Stimulated activated CD4-positive, alpha-beta T cell treated with anti-CD3 and anti-CD28 coated beads, Interleukin-4, amount 100 ng/mL, for 1 hour (primary cell): ENCODE measurements at regions not wholly inside any gene's neighbourhood (a gene's known extent, or its start where the extent isn't known, plus 50 kb on each side); places are given as distances from the start of the nearest gene placed in this dataset.
"Not testable (repeated sequence)": the region's sequence is repeated elsewhere in the genome, so short reads cannot be mapped to it uniquely, and the experiment has no call there.

Experiments
- DNase-seq: peaks from one replicate; pipeline ENCODE4 v3.0.0-alpha.2; 2020

DNA sequence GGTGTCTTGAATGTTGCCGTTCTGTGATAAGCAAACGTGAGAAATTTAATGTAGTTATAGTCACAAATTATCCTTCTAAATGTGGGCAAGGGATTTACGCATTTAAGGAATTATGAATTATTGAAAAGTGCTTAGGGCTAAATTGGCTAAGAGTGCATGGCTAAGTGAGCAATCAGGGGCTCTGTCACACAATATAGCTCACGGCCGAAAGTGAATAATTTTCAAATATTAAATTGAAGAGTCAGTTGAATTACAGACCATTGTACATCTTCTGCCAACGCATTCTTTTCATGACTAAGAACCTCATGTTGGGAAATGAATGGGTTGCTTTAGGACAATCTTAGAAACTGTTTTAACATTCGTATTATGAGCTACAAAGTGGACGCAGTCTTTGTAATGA is 1832.9 kb upstream of the LRRTM1 start:
- no peak for DNase-seq

DNA sequence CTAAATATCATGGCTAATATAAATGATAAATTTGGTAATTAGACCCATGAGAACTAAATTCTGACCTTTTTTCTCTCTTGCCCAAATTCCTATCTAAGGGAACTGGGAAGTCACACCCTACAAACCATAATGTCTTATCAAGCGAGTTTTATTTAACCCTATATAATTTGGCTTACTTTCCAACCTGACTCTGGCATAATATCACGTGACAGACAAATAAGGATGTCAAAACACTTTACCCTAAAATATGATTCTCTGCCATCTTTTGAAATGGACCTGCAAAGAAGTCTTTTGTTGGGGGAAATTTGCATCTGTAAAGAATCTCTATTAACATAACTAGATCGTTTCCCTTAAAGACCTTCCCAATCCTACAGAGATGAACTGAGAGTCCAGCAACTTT is 1823.5 kb upstream of the LRRTM1 start:
- no peak for DNase-seq

DNA sequence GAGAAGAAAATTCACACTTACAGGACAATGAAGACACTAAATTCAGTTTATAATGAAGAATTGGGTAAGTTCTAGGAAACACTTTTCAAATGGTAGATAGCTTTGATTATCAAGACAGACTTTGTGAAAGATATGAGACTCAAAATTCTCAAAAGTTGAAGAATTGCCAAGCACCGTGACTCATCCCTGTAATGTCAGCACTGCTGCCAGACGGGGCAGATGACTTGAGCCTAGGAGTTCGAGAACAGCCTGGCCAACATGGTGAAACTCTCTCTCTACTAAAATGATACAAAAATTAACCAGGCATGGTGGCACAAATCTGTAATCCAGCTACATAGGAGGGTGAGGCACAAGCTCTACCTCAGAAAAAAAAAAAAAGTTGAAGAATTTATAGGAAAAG is 1820.1 kb upstream of the LRRTM1 start:
- DNase-seq = no peak

DNA sequence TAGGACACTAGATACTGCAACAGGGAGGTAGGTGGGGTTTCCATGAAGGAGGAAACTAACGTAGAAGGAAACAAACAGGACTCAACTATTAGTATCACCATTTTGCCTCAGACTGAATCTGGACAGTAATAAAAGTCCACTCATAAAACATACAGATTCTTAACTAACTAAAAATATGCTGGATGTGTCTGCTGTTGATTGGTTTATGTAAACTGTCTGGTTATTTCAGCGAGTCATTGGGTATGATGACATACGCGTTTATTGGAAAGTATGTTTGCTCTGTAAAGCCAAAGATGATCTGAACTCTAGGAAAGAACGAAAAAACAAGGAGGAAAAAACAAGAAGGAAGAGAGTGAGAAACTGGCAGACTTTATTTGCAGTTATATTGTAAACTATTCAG is 1816.1 kb upstream of the LRRTM1 start:
- no peak for DNase-seq

DNA sequence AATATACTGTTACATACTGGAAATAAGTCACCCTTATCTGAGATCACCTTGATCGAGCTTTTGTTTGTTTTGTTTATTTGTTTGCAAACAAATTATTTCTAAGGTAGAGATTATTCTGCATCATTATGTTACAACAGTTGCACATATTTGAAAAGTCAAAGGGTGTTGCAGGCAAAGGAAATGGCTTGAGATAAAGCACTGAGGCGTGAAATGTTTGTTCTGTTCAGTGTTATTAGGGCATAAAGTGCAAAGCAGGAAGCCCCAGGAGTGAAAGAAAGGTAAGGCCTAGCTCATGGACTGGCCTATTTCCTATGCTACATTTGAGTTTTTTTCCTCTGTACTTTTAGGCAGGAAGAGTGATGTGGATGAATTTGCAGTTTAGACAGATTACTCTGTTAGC is 1815.6 kb upstream of the LRRTM1 start:
- no peak for DNase-seq

DNA sequence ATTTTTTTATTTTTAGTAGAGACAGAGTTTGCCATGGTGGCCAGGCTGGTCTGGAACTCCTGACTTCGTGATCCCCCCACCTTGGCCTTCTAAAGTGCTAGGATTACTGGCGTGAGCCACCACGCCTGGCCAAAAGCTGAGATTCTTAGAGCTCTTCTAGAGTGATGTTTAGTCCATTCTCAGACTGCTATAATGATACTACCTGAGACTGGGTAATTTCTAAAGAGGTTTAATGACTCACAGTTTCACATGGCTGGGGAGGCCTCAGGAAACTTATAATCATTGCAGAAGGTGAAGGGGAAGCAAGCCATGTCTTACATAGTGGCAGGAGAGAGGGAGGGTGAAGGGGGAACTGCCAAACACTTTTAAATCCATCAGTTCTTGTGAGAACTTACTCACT is 1804.9 kb upstream of the LRRTM1 start:
- no peak for DNase-seq

DNA sequence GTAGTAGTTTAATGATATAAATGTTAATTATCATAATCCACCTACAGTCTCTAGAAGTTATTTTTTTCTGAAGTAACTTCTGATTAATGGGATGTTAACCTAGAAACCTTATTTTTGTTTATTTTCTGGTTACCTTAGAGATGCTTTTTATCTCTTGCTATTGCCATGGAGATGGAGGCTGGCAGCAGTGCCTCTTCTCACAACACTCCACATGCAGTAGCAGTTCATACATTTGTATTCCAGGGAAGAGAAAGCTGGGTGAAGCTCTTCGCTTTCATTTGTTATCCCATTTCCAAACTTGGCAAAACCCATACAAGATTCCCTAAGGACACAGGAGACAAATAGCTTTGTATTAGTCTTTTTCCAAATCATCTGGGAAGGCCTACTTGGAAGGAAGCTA is 1794.1 kb upstream of the LRRTM1 start:
- no peak for DNase-seq

DNA sequence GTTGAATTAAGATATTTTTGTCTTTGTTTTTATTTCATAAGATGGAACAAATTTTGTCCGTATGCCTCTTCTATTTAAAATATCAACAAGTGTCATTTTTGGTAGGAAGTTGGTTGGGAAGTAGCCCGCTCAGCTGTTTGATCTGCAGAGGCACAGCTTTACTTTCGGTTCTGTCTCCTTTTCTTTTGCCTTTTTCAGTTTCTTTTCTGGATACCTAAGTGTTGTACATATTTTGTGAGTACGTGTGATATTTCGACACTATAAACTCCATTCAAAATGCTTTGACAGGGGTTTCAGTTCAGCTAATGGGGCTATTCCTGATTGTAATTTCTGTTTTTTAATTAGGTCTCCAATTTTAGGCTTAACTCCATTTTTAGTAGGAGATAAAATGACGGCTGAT is 1785.0 kb upstream of the LRRTM1 start:
- DNase-seq = no peak

DNA sequence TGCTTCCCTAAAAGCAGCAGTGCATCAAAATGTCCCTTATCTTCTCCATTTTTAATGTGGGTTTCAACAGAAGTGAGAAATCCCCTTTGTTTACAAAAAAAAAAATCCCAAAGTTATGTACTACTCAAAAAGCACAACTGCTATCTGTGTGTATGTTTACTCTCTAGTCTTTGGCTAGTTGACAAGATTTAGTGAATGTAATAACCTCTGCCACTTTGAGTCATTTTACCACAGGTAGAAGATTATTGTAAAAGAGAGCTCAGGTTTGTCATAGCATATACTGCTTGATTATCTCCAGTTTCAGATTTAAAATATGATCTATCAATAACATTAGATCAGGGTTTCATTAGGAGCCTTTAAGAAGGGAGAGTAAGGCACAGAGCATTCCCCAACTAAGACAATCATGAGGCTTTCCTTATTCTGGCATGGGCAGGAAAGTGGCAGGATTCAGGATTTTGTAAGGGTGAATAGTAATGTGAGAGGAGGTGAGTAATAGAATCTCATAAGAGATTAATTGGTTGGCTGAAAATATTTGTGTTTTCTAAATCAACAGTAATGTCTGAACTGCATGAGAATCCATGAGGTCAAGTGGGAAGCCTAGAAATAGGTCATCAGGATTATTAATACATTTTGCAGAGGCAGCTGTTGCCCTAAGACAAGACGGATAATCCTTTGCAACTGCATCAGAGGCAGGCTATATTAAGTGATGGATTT is 1780.3 kb upstream of the LRRTM1 start:
- no peak for DNase-seq

DNA sequence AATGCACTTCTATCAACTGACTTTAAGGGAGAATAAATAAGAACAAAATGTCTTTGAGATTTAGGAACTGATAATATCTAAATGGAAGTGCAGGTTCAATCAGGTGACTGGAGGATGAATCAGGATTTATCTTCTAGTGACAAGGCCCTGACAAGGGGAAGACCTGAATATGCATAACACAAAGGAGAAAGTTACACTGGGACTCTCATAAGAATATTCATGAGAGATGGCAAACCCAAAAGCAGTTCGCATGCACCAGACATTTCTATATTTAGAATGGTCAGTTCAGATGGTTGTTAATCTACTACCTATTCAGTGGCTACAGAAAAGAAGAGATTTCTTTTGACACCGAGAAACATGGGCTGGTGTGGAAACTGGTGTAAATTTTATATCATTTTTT is 1771.3 kb upstream of the LRRTM1 start:
- DNase-seq = no peak

DNA sequence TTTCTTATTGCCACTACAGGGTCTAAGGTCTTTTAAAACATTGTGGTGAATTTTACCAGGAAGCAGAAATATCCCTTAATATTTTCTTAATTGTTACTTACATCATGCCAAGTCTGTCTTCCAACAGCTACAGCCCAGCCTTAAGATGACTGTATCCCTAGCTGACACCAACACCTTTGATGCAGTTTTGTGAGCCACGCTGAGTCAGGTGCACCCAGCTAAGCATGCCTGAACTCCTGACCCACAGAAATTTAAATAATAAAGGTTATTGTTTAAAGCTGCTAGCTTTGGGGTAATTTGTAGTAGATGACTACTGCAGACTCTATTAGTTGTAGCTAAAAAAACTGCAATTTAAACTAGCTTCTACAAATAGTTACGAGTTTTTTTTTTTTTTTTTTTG is 1757.9 kb upstream of the LRRTM1 start:
- no peak for DNase-seq

DNA sequence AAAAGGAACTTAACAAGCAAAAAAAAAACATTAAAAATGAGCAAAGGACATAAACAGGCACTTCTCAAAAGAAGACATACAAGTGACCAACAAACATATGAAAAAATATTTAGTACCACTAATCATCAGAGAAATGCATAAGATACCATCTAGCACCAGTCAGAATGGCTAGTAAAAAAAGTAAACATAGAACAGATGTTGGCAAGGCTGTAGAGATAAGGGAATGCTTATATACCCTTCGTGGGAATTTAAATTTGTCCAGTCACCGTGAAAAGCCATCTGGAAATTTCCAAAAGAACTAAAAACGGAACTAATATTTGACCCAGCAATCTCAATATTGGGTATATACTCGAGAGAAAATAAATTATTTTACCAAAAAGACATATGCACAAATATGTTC is 1751.3 kb upstream of the LRRTM1 start:
- DNase-seq = no peak

DNA sequence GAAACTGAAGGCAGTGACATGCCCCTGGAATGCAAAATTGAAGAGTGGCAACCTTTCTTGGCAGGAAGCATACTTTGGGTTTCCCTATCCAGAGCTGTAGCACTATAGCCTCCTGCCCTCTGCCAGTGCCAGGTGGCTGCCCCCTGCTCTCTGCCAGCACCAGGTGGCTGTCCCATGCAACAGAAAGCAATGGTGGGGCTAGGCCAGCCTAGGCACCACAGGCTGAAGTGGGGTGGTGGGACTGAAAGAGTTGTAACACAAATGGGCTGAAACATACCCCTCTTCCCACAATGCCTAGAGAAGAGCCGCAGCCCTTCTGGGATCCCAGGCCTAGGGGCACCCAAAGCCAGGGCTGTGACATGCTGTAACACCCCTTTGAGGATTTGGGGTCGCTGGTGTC is 1739.3 kb upstream of the LRRTM1 start:
- DNase-seq = no peak

DNA sequence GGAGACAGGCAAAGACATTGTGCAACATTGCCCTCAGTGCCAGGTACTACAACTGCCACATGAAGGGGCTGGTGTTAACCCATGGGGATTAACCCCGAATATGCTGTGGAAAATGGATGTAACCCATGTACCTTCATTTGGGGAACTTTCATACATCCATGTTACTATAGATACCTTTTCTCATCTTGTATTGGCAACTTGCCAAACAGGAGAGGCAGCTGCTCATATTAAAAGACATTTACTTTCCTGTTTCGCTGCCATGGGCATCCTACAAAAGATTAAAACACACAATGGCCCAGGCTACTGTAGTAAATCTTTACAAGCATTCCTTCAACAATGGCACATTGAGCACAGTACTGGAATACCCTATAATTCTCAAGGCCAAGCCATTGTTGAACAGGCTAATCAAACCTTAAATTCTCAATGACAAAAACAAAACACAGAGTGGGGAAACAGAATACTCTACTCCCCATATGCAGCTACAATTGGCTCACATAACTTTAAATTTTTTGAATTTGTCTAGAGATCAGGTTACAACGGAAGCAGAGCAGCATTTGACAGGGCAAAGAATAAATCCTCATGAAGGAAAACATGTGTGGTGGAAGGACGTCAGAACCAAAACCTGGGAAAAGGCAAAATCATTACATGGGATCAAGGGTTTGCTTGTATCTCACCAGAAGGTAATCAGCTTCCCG is 1723.5 kb upstream of the LRRTM1 start:
- no peak for DNase-seq

DNA sequence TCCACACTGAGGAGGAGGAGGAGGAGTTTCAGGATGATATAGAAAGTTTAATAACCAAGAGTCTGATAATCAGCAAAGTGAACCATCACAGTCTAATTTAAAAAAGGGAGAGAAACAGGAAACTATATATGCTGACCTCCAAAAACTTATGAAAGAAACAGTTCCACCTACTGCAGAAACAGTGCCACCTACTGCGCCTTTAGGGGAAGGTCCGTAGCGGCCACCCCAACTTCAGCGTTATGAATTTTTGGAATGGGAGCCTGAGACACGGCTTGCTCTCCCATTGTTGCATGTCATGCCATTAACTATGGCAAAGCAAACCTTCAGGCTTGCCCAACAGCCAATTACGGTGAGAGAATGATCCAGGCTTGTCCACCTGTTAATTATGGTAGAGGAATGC is 1719.2 kb upstream of the LRRTM1 start:
- DNase-seq = no peak

DNA sequence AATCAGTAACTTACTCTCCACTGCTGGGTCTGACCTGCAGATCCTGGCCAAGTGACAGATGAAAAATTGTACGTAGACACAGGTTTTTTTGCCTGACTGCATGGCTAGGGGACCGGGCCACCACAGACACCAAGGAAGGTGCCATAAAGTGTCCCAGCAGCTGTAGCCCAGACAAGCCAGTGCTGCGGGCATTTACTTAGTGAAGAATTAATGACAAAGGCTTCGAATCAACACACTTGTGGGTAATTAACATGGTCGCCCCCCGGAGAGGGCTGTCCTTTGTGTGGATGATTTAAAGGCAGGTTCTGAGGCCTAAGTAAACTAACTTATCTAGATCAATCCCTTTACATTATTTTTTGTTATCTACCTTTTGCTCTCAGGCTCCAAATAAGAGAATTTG is 1709.1 kb upstream of the LRRTM1 start:
- no peak for DNase-seq

DNA sequence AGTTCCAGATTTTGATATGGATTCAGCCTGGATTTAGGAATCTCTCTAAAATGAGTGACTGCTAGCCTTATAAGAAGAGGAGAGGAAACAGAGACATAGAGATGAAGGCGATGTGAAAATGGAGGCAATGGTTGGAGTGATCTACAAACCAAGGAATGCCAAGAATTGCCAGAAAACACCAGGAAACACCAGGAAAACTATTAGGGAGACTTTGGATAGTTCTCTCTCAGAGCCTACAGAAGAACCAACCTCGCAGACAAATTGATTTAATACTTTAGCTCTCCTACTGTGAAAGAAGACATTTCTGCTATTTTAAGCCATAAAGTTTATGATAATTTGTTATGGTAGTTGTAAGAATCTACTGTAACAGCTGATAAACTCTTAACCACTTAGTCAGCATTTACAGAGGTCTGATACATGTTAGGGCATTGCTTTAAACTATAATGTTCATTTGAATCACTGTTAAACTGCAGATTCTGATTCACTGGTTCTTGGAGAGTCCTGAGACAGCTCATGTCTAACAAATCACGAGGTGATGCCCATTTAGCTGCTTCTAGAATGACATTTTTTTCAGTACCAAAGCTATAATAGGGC is 1702.6 kb upstream of the LRRTM1 start:
- DNase-seq = no peak

DNA sequence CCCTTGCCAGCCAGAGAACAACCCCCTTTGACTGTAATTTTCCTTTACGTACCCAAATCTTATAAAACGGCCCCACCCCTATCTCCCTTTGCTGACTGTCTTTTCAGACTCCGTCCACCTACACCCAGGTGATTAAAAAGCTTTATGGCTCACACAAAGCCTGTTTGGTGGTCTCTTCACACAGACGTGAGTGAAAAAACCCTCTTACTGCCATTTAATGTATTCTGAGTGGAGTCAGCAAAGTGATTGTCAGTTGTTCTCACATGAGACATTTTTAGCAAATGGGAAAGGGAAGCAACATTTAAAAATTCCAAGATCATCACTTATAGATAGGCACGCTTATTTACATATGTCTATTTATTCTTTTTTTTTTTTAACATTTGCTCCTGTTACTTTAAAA is 1701.3 kb upstream of the LRRTM1 start:
- DNase-seq = not testable (repeated sequence)

DNA sequence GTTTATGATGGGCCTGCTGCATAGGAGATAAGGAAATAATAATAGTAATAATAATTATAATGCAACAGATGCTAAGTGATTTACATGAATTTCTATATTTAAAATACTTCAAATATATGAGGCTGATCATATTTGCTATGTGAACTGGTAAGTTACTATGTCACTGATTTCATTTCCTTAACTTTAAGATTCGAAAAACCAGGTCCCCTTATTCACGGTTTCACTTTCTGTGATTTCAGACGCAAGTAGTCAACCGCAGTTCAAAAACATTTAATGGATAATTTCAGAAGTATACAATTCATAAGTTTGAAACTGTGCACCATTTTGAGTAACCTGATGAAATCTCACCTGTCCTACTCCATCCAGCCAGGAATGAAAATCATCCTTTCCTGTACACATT is 1697.1 kb upstream of the LRRTM1 start:
- no peak for DNase-seq

DNA sequence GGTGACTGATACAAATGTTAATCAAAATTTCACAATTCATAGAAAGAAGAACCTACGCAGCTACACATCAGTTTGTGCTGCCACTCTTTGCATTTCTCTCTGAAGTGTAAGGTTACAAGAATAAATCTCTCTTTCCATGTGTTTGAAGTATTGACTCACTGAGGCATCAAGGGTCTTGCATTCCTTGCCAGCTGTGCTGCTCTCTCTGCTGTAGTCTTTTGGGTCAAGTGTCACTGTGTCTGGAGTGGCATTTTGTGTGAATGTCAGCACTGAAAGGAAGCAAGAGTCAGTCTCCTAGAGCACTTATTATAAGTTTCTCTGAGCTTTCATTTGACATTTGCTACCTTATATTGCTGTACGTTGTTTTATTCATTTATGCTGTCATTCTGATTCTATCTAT is 1696.1 kb upstream of the LRRTM1 start:
- DNase-seq = no peak

DNA sequence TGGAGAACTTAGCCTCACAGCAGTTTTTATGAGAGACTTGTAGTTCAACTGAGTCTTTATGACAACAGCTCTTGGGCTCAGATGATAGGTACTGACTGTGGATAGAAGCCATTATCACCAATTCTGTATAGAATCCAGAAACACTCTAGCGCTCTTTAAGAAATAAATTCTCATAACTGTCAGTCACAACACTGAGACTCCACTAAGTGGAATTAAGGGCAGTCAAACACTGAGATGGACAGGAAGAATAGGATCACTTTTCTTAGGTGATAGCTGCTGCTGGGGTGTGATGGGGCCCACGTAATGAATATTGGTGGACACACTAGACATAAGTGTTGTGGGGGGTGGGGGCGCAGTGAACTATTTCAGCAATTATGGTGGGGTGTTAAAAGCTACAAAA is 1691.8 kb upstream of the LRRTM1 start:
- no peak for DNase-seq

DNA sequence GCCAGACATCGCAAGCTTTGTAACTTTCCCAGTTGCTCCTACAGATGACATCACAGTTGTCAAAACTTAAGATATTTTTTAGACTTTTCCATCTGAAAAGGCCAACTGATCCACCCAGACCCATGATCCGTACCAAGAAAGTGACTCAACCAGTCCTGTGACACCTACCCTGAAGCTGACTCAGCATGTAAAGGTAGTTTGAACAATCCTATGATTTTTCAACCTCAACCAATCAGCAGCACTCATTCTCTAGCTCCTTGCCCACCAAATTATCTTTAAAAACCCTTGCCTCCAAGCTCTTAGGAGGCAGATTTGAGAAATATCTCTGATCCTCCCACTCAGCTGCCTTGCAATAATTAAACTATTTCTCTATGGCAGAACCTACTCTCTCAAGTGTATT is 1686.7 kb upstream of the LRRTM1 start:
- no peak for DNase-seq

DNA sequence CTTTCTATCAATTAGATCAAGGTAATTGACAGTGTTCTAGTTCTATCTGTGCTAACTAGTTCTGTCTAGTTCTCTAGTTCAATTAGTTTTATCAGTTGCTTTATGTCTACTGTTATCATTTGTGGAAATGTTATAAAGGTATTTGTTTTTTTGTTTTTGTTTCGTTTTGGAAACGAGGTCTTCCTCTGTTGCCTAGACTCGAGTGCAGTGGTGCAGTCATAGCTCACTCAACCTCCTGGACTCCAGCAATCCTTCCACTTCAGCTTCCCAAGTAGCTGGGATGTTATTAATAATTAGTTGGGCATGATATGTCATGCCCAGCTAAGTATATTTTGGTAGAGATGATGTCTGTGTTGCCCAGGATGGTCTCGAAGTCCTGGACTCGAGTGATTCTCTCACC is 1682.8 kb upstream of the LRRTM1 start:
- DNase-seq = no peak

DNA sequence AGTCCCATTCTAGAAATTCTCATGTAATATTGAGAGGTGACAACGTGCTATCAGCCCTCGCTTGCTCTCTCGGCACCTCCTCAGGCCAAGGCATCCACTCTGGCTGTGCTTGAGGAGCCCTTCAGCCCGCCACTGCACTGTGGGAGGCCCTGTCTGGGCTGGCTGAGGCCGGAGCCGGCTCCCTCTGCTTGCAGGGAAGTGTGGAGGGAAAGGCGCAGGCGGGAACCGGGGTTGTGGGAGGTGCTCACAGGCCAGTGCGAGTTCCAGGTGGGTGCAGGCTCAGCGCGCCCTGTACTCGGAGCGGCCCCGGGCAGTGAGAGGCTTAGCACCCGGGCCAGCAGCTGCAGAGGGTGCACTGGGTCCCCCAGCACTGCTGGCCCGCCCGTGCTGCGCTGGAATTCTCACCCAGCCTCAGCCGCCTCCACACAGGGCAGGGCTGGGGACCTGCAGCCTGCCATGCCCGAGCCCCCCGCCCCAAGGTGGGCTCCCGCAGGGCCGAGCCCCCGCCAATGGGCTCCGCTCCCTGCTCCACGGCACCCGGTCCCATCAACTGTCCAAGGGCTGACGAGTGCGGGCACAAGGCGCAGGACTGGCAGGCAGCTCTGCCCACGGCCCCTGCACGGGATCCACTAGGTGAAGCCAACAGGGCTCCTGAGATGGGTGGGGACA is 1680.6 kb upstream of the LRRTM1 start:
- no peak for DNase-seq
